Thyroid gland (tissue), 4 donors: ENCODE measurements at regions not wholly inside any gene's neighbourhood (a gene's known extent, or its start where the extent isn't known, plus 50 kb on each side); places are given as distances from the start of the nearest gene placed in this dataset.

ENCODE experiments used
- DNase-seq, 2 donors: peaks; one replicate each; pipeline ENCODE4 v3.0.0-alpha.2; 2019
- H3K27ac ChIP-seq, 3 donors: fragments of 200-600 bp; sonication (generic); 1 replicate in 2 of 3; 2 replicates in 1 of 3; pipeline ENCODE4 v1.5.1; 2016 to 2019; ENCODE audit warnings: mild to moderate bottlenecking in 1 of 3, moderate library complexity in 1 of 3
- H3K27me3 ChIP-seq: fragments of 200-600 bp; sonication (generic); one replicate; pipeline ENCODE4 v1.5.1; 2019
- H3K36me3 ChIP-seq, 2 donors: fragments of 200-600 bp; sonication (generic); one replicate each; pipeline ENCODE4 v1.5.1; 2016 to 2019
- H3K4me1 ChIP-seq, 2 donors: fragments of 200-600 bp; sonication (generic); one replicate each; pipeline ENCODE4 v1.5.1; 2017 to 2019
- H3K4me3 ChIP-seq, 3 donors: fragments of 200-600 bp; sonication (generic); replicated peaks in 1 of 3; 1 replicate in 2 of 3; 2 replicates in 1 of 3; pipeline ENCODE4 v1.5.1; 2016; ENCODE audit warnings: mild to moderate bottlenecking in 1 of 3
- H3K9me3 ChIP-seq: fragments of 200-600 bp; sonication (generic); one replicate; pipeline ENCODE4 v1.5.1; 2017
- CTCF ChIP-seq, 6 experiments: fragments of 200-600 bp in 3 of 6; fragments of 450-650 bp in 3 of 6; sonication (generic) in 3 of 6; IDR thresholded peaks; one replicate each; pipeline ENCODE4 v1.5.1; 2016 to 2019; ENCODE audit warnings: antibody characterized with exemption in 6 of 6, mild to moderate bottlenecking in 2 of 6, inconsistent platforms in 1 of 6, moderate library complexity in 1 of 6
- POLR2A ChIP-seq, 2 donors: fragments of 450-650 bp; IDR thresholded peaks; one replicate each; pipeline ENCODE4 v1.6.1; 2017; ENCODE audit warnings: antibody characterized with exemption in 2 of 2, mild to moderate bottlenecking in 2 of 2, moderate library complexity in 1 of 2
- WGBS, 2 donors: methylation state at CpG; one replicate each; pipeline ENCODE4 v1.1.5; 2017; 5-methylcytosine and 5-hydroxymethylcytosine counted together
- intact Hi-C: fragments of 100-400 bp; cut with DNase I; formaldehyde crosslinking; loops from one replicate; pipeline ENCODE4 v1.15.1; 2023

- Histone ChIP-seq H3K27ac (no peak overlapping the region), H3K4me1 (peaks cover 0 to 11% of the 10 kb centered on the region in 2 donors), H3K36me3 (no peaks in the 10 kb centered on the region), H3K9me3 (no peaks in the 10 kb centered on the region), H3K27me3 (peaks cover 3% of the 10 kb centered on the region), H3K4me3 (no peak overlapping the region)
- TF ChIP-seq CTCF (IDR thresholded peaks at IDR 0.05) (no peak), POLR2A (IDR thresholded peaks at IDR 0.05) (no peak)
- 75 to 81% methylated on average over 11 to 12 of the region's 13 CpGs for WGBS, 2 donors
- intact Hi-C loops: loop anchor here (10.0 kb wide), 1 partner anchor 372 kb away; no protein-coding TSS in a partner anchor
- no peak for DNase-seq
These were observed 136.5 kb downstream of the MRPL36 start for GRCh38 chr5:1663186-1663585.

- no peak for TF ChIP-seq POLR2A (IDR thresholded peaks at IDR 0.05)
- no peak for TF ChIP-seq CTCF (IDR thresholded peaks at IDR 0.05)
- H3K27ac ChIP-seq: no peak overlapping the region
- H3K36me3 ChIP-seq: no peaks in the 10 kb centered on the region
- 80% methylated on average over 15 to 20 of the region's 20 CpGs for WGBS, 2 donors
- H3K27me3 ChIP-seq: peaks cover 3% of the 10 kb centered on the region
- no peak for DNase-seq
- H3K9me3 ChIP-seq: no peaks in the 10 kb centered on the region
- intact Hi-C loops: loop anchor here (10.0 kb wide), 1 partner anchor 372 kb away; no protein-coding TSS in a partner anchor
- peaks cover 0 to 7% of the 10 kb centered on the region in 2 donors for H3K4me1 ChIP-seq
- no peak overlapping the region for H3K4me3 ChIP-seq
These were observed 137.0 kb downstream of the MRPL36 start for GRCh38 chr5:1662559-1663085.

GRCh38 chr5:1661831-1662558, 137.6 kb downstream of the MRPL36 start:
- DNase-seq: no peak
- TF ChIP-seq CTCF (IDR thresholded peaks at IDR 0.05) (no peak), POLR2A (IDR thresholded peaks at IDR 0.05) (no peak)
- no peaks in the 10 kb centered on the region for H3K36me3 ChIP-seq
- intact Hi-C loops: loop anchor here (10.0 kb wide), 1 partner anchor 373 kb away; no protein-coding TSS in a partner anchor
- H3K4me3 ChIP-seq: no peak overlapping the region
- H3K4me1 ChIP-seq: peaks cover 0 to 6% of the 10 kb centered on the region in 2 donors
- peaks cover 3% of the 10 kb centered on the region for H3K27me3 ChIP-seq
- 72 to 83% methylated on average over 11 to 21 of the region's 23 CpGs for WGBS, 2 donors
- no peaks in the 10 kb centered on the region for H3K9me3 ChIP-seq
- no peak overlapping the region for H3K27ac ChIP-seq

- DNase-seq: no peak
- Histone ChIP-seq H3K36me3 (no peaks in the 10 kb centered on the region), H3K9me3 (no peaks in the 10 kb centered on the region), H3K27ac (no peak overlapping the region), H3K4me3 (no peak overlapping the region), H3K4me1 (no peaks in the 10 kb centered on the region), H3K27me3 (peaks cover 3% of the 10 kb centered on the region)
- 83 to 91% methylated on average over 7 to 12 of the region's 13 CpGs for WGBS, 2 donors
- intact Hi-C loops: loop anchor here (10.0 kb wide), 1 partner anchor 373 kb away; no protein-coding TSS in a partner anchor
- TF ChIP-seq POLR2A (IDR thresholded peaks at IDR 0.05) (no peak), CTCF (IDR thresholded peaks at IDR 0.05) (no peak)
These were observed 137.6 kb upstream of the LPCAT1 start for GRCh38 chr5:1661311-1661710.

GRCh38 chr5:1660511-1660910, 136.8 kb upstream of the LPCAT1 start:
- H3K27ac ChIP-seq: no peak overlapping the region
- no peak for DNase-seq
- WGBS, 2 donors: 64 to 80% methylated on average over 10 of the region's 10 CpGs
- H3K4me3 ChIP-seq: no peak overlapping the region
- H3K36me3 ChIP-seq: no peaks in the 10 kb centered on the region
- intact Hi-C loops: loop anchor here (10.0 kb wide), 1 partner anchor 374 kb away; no protein-coding TSS in a partner anchor
- H3K9me3 ChIP-seq: no peaks in the 10 kb centered on the region
- H3K4me1 ChIP-seq: no peaks in the 10 kb centered on the region
- H3K27me3 ChIP-seq: peaks cover 3% of the 10 kb centered on the region
- TF ChIP-seq POLR2A (IDR thresholded peaks at IDR 0.05) (no peak), CTCF (IDR thresholded peaks at IDR 0.05) (no peak)
